Natural killer cell (primary cell): ENCODE measurements at regions not wholly inside any gene's neighbourhood (a gene's known extent, or its start where the extent isn't known, plus 50 kb on each side); places are given as distances from the start of the nearest gene placed in this dataset.

Source experiments
- ATAC-seq, 3 donors: fragments of 150-1000 bp in 2 of 3; fragments of 200-7000 bp in 1 of 3; cut with Tn5 transposase; 1 replicate in 1 of 3; 2 replicates in 2 of 3; pipeline ENCODE4 v1.10.0; 2021; ENCODE audit warnings: mild to moderate bottlenecking in 2 of 3, moderate library complexity in 2 of 3
- DNase-seq, 2 donors: peaks; one replicate each; pipeline versions ENCODE4 v3.0.0 to v3.0.0-alpha.2; 2013 to 2021; ENCODE audit warnings: mixed read lengths in 1 of 2
- H3K27ac ChIP-seq: one replicate; pipeline ENCODE4 v1.5.1; 2013; ENCODE audit warnings: mild to moderate bottlenecking, low read length
- H3K27me3 ChIP-seq: one replicate; pipeline ENCODE4 v1.6.1; 2013; ENCODE audit warnings: low read length; ENCODE audit not compliant: control insufficient read depth, insufficient read depth
- H3K36me3 ChIP-seq: one replicate; pipeline ENCODE4 v1.6.1; 2013; ENCODE audit warnings: low read length; ENCODE audit not compliant: control insufficient read depth, insufficient read depth
- H3K4me1 ChIP-seq: one replicate; pipeline ENCODE4 v1.6.1; 2013; ENCODE audit warnings: low read length; ENCODE audit not compliant: control insufficient read depth, insufficient read depth
- H3K4me3 ChIP-seq: one replicate; pipeline ENCODE4 v1.5.1; 2013; ENCODE audit warnings: low read length
- H3K9me3 ChIP-seq: one replicate; pipeline ENCODE4 v1.6.1; 2013; ENCODE audit warnings: low read length; ENCODE audit not compliant: control insufficient read depth, insufficient read depth
- H3K27ac Mint-ChIP-seq, 2 donors: one replicate each; pipeline ENCODE4 v1.8.0; 2022; ENCODE audit warnings: mild to moderate bottlenecking in 2 of 2, mixed read lengths in 2 of 2, moderate library complexity in 1 of 2
- H3K27me3 Mint-ChIP-seq, 2 donors: one replicate each; pipeline ENCODE4 v1.8.0; 2022; ENCODE audit warnings: low read depth in 2 of 2, mixed read lengths in 2 of 2
- H3K36me3 Mint-ChIP-seq: one replicate; pipeline ENCODE4 v1.8.0; 2022; ENCODE audit warnings: mixed read lengths
- H3K4me1 Mint-ChIP-seq, 2 donors: one replicate each; pipeline ENCODE4 v1.8.0; 2022; ENCODE audit warnings: mixed read lengths in 2 of 2
- H3K4me3 Mint-ChIP-seq: one replicate; pipeline ENCODE4 v1.8.0; 2022; ENCODE audit warnings: mild to moderate bottlenecking, moderate library complexity, mixed read lengths
- H3K9me3 Mint-ChIP-seq, 2 donors: one replicate each; pipeline ENCODE4 v1.8.0; 2022; ENCODE audit warnings: mixed read lengths in 2 of 2
- CTCF ChIP-seq: fragments of 200-600 bp; IDR thresholded peaks from one replicate; pipeline ENCODE4 v1.8.0; 2022; ENCODE audit warnings: antibody characterized with exemption
- WGBS: methylation state at CpG from one replicate; pipeline ENCODE4 v1.1.7; 2013; ENCODE audit warnings: missing lambda C conversion rate; ENCODE audit not compliant: insufficient coverage; 5-methylcytosine and 5-hydroxymethylcytosine counted together
- intact Hi-C: fragments of 100-400 bp; cut with micrococcal nuclease; formaldehyde crosslinking; loops from one replicate; pipeline ENCODE4 v1.14.2; 2022

- intact Hi-C loops: no loop called here
- Histone ChIP-seq H3K27me3 (no peaks in the 10 kb centered on the region), H3K9me3 (no peaks in the 10 kb centered on the region), H3K27ac (no peak overlapping the region), H3K36me3 (no peaks in the 10 kb centered on the region), H3K4me3 (no peak overlapping the region), H3K4me1 (no peaks in the 10 kb centered on the region)
- H3K36me3 Mint-ChIP-seq: no peaks in the 10 kb centered on the region
- no peak overlapping the region for H3K4me3 Mint-ChIP-seq
- H3K4me1 Mint-ChIP-seq: no peaks in the 10 kb centered on the region
- peaks cover 5 to 7% of the 10 kb centered on the region in 2 donors for H3K9me3 Mint-ChIP-seq
- no peak for TF ChIP-seq CTCF
- no peak for ATAC-seq
- no peaks in the 10 kb centered on the region for H3K27me3 Mint-ChIP-seq
- DNase-seq: no peak
- H3K27ac Mint-ChIP-seq: no peak overlapping the region
- 92% methylated on average over 1 of the region's 2 CpGs for WGBS
These were observed 189.1 kb downstream of the BMP4 start for GRCh38 chr14:53767566-53767965.

- intact Hi-C loops: no loop called here
- Mint-ChIP-seq H3K27ac (no peak overlapping the region), H3K9me3 (peaks cover 5 to 8% of the 10 kb centered on the region in 2 donors), H3K4me1 (no peaks in the 10 kb centered on the region), H3K27me3 (no peaks in the 10 kb centered on the region), H3K36me3 (no peaks in the 10 kb centered on the region), H3K4me3 (no peak overlapping the region)
- TF ChIP-seq CTCF: no peak
- DNase-seq (no peak), ATAC-seq (no peak)
- H3K27ac ChIP-seq: no peak overlapping the region
- no peaks in the 10 kb centered on the region for H3K4me1 ChIP-seq
- H3K9me3 ChIP-seq: no peaks in the 10 kb centered on the region
- no peaks in the 10 kb centered on the region for H3K27me3 ChIP-seq
- no peaks in the 10 kb centered on the region for H3K36me3 ChIP-seq
- no peak overlapping the region for H3K4me3 ChIP-seq
These were observed 190.0 kb downstream of the BMP4 start for GRCh38 chr14:53766601-53767000.

- Mint-ChIP-seq H3K27me3 (no peaks in the 10 kb centered on the region), H3K9me3 (peaks cover 7 to 12% of the 10 kb centered on the region in 2 donors), H3K36me3 (no peaks in the 10 kb centered on the region), H3K27ac (no peak overlapping the region), H3K4me1 (no peaks in the 10 kb centered on the region), H3K4me3 (no peak overlapping the region)
- H3K36me3 ChIP-seq: no peaks in the 10 kb centered on the region
- no peak for DNase-seq
- ATAC-seq: no peak
- no peaks in the 10 kb centered on the region for H3K27me3 ChIP-seq
- H3K9me3 ChIP-seq: no peaks in the 10 kb centered on the region
- WGBS: no CpG with 5 or more reads among the region's 2 CpGs
- TF ChIP-seq CTCF: no peak
- H3K27ac ChIP-seq: no peak overlapping the region
- intact Hi-C loops: no loop called here
- H3K4me1 ChIP-seq: no peaks in the 10 kb centered on the region
- H3K4me3 ChIP-seq: no peak overlapping the region
These were observed 190.5 kb downstream of the BMP4 start for GRCh38 chr14:53766106-53766505.

- ATAC-seq: no peak
- H3K4me1 Mint-ChIP-seq: no peaks in the 10 kb centered on the region
- no peak overlapping the region for H3K4me3 Mint-ChIP-seq
- 100% methylated on average over 1 of the region's 1 CpG for WGBS
- H3K9me3 ChIP-seq: no peaks in the 10 kb centered on the region
- H3K9me3 Mint-ChIP-seq: peaks cover 8 to 12% of the 10 kb centered on the region in 2 donors
- H3K27me3 Mint-ChIP-seq: no peaks in the 10 kb centered on the region
- no peak for TF ChIP-seq CTCF
- H3K4me1 ChIP-seq: no peaks in the 10 kb centered on the region
- no peak overlapping the region for H3K27ac Mint-ChIP-seq
- intact Hi-C loops: no loop called here
- no peaks in the 10 kb centered on the region for H3K36me3 ChIP-seq
- no peaks in the 10 kb centered on the region for H3K27me3 ChIP-seq
- no peak for DNase-seq
- H3K36me3 Mint-ChIP-seq: no peaks in the 10 kb centered on the region
- H3K27ac ChIP-seq: no peak overlapping the region
- H3K4me3 ChIP-seq: no peak overlapping the region
These were observed 191.8 kb downstream of the BMP4 start for GRCh38 chr14:53764846-53765245.
